ENCODE measurements at regions not wholly inside any gene's neighbourhood (a gene's known extent, or its start where the extent isn't known, plus 50 kb on each side); places are given as distances from the start of the nearest gene placed in this dataset.

- TF ChIP-seq POLR2AphosphoS5 (IDR thresholded peaks at IDR 0.05; ENCODE audit: low read depth, low read length) (no peak), TAF1 (IDR thresholded peaks at IDR 0.05; ENCODE audit: borderline replicate concordance, insufficient read depth, low read length) (no peak), SIN3A (IDR thresholded peaks at IDR 0.05; ENCODE audit: borderline replicate concordance, insufficient read depth, low read length) (no peak), REST (IDR thresholded peaks at IDR 0.05; ENCODE audit: insufficient read depth in 1 of 2, low read depth in 2 of 2, low read length in 2 of 2) (no peak), FOXP2 (optimal IDR thresholded peaks at IDR 0.05; ENCODE audit: borderline replicate concordance, extremely low read depth, extremely low read length, insufficient read depth) (no peak)
Observed at GRCh38 chr15:31474059-31474868, 147.6 kb downstream of the KLF13 start.

- TF ChIP-seq SIN3A (IDR thresholded peaks at IDR 0.05; ENCODE audit: borderline replicate concordance, insufficient read depth, low read length) (no peak), REST (IDR thresholded peaks at IDR 0.05; ENCODE audit: insufficient read depth in 1 of 2, low read depth in 2 of 2, low read length in 2 of 2) (no peak), POLR2AphosphoS5 (IDR thresholded peaks at IDR 0.05; ENCODE audit: low read depth, low read length) (no peak), FOXP2 (optimal IDR thresholded peaks at IDR 0.05; ENCODE audit: borderline replicate concordance, extremely low read depth, extremely low read length, insufficient read depth) (no peak), TAF1 (IDR thresholded peaks at IDR 0.05; ENCODE audit: borderline replicate concordance, insufficient read depth, low read length) (no peak)
Observed at GRCh38 chr15:31476236-31476810, 149.7 kb downstream of the KLF13 start.

- TF ChIP-seq REST (IDR thresholded peaks at IDR 0.05; ENCODE audit: insufficient read depth in 1 of 2, low read depth in 2 of 2, low read length in 2 of 2), result no peak
- no peak for TF ChIP-seq POLR2AphosphoS5 (IDR thresholded peaks at IDR 0.05; ENCODE audit: low read depth, low read length)
- no peak for TF ChIP-seq TAF1 (IDR thresholded peaks at IDR 0.05; ENCODE audit: borderline replicate concordance, insufficient read depth, low read length)
- TF ChIP-seq SIN3A (IDR thresholded peaks at IDR 0.05; ENCODE audit: borderline replicate concordance, insufficient read depth, low read length), result no peak
- no peak for TF ChIP-seq FOXP2 (optimal IDR thresholded peaks at IDR 0.05; ENCODE audit: borderline replicate concordance, extremely low read depth, extremely low read length, insufficient read depth)
Observed at GRCh38 chr15:31476866-31477265, 150.2 kb downstream of the KLF13 start.

- TF ChIP-seq TAF1 (IDR thresholded peaks at IDR 0.05; ENCODE audit: borderline replicate concordance, insufficient read depth, low read length) (no peak), FOXP2 (optimal IDR thresholded peaks at IDR 0.05; ENCODE audit: borderline replicate concordance, extremely low read depth, extremely low read length, insufficient read depth) (no peak), POLR2AphosphoS5 (IDR thresholded peaks at IDR 0.05; ENCODE audit: low read depth, low read length) (no peak), SIN3A (IDR thresholded peaks at IDR 0.05; ENCODE audit: borderline replicate concordance, insufficient read depth, low read length) (no peak), REST (IDR thresholded peaks at IDR 0.05; ENCODE audit: insufficient read depth in 1 of 2, low read depth in 2 of 2, low read length in 2 of 2) (no peak)
Observed at GRCh38 chr15:31477301-31477700, 150.7 kb downstream of the KLF13 start.

Data from PFSK-1 (cell line).